IMR-90 (cell line): ENCODE measurements at regions not wholly inside any gene's neighbourhood (a gene's known extent, or its start where the extent isn't known, plus 50 kb on each side); places are given as distances from the start of the nearest gene placed in this dataset.

Source experiments
- ATAC-seq: fragments of 200-7000 bp; cut with Tn5 transposase; 2 replicates; pipeline ENCODE4 v1.9.1; 2020; ENCODE audit warnings: low read depth, mild to moderate bottlenecking, moderate library complexity
- BruUV-seq: library from RNA; stranded (reverse); fragments of 400-500 nt; replicated peaks from 2 replicates; lab custom pipeline; 2021; lab: Mats Ljungman, UMichigan
- CTCF ChIA-PET: fragments of 300-600 bp; formaldehyde crosslinking; extraction: SDS; loops from one replicate; lab custom pipeline; 2021; ENCODE audit warnings: antibody characterized with exemption; lab: Yijun Ruan, JAX
- POLR2A ChIA-PET: fragments of 300-600 bp; sonication (Branson Sonifier 250); formaldehyde crosslinking; loops from one replicate; lab custom pipeline; 2022; ENCODE audit warnings: antibody characterized with exemption; ENCODE audit not compliant: unreplicated experiment; lab: Charles Lee
- DNase-seq: peaks from one replicate; pipeline ENCODE4 v3.0.0; 2013
- H2AFZ ChIP-seq: replicated peaks from 2 replicates; pipeline ENCODE3; 2013; ENCODE audit warnings: low read length, mild to moderate bottlenecking; ENCODE audit not compliant: poor library complexity
- H2AK5ac ChIP-seq: 2 replicates; pipeline ENCODE4 v1.6.1; 2013; ENCODE audit warnings: low read depth, low read length, inconsistent platforms
- H2AK9ac ChIP-seq: replicated peaks from 2 replicates; pipeline ENCODE3; 2013; ENCODE audit warnings: mild to moderate bottlenecking, low read depth, low read length, moderate library complexity; ENCODE audit not compliant: poor library complexity
- H2BK120ac ChIP-seq: 2 replicates; pipeline ENCODE4 v1.6.1; 2013; ENCODE audit warnings: low read depth, low read length, inconsistent platforms
- H2BK15ac ChIP-seq: 3 replicates; pipeline ENCODE4 v1.6.1; 2013; ENCODE audit warnings: low read depth, low read length, inconsistent platforms
- H2BK20ac ChIP-seq: 2 replicates; pipeline ENCODE4 v1.6.1; 2013; ENCODE audit warnings: low read depth, mild to moderate bottlenecking, inconsistent platforms, low read length, moderate library complexity
- H2BK5ac ChIP-seq: 2 replicates; pipeline ENCODE4 v1.6.1; 2013; ENCODE audit warnings: mild to moderate bottlenecking, low read depth, low read length, inconsistent platforms; ENCODE audit not compliant: poor library complexity, severe bottlenecking
- H3K14ac ChIP-seq: replicated peaks from 2 replicates; pipeline ENCODE4 v1.6.1; 2013; ENCODE audit warnings: low read depth, low read length, inconsistent platforms
- H3K18ac ChIP-seq: 2 replicates; pipeline ENCODE4 v1.6.1; 2013; ENCODE audit warnings: low read depth, low read length, control low read depth
- H3K23ac ChIP-seq: 2 replicates; pipeline ENCODE4 v1.6.1; 2013; ENCODE audit warnings: low read depth, low read length, inconsistent platforms
- H3K27ac ChIP-seq: 2 replicates; pipeline ENCODE4 v1.5.1; 2013; ENCODE audit warnings: mild to moderate bottlenecking, control low read depth, low read length; ENCODE audit not compliant: insufficient read depth
- H3K27me3 ChIP-seq: 2 replicates; pipeline ENCODE4 v1.6.1; 2013; ENCODE audit warnings: low read length; ENCODE audit not compliant: control insufficient read depth, insufficient read depth
- H3K36me3 ChIP-seq: 2 replicates; pipeline ENCODE4 v1.6.1; 2013; ENCODE audit warnings: low read length, mixed read lengths; ENCODE audit not compliant: control insufficient read depth, insufficient read depth
- H3K4ac ChIP-seq: 2 replicates; pipeline ENCODE4 v1.6.1; 2013; ENCODE audit warnings: low read depth, low read length, inconsistent platforms
- H3K4me1 ChIP-seq: 2 replicates; pipeline ENCODE4 v1.6.1; 2013; ENCODE audit warnings: low read length, mixed read lengths; ENCODE audit not compliant: control insufficient read depth, insufficient read depth
- H3K4me2 ChIP-seq: 2 replicates; pipeline ENCODE4 v1.6.1; 2013; ENCODE audit warnings: low read depth, mild to moderate bottlenecking, control low read depth, low read length, moderate library complexity
- H3K4me3 ChIP-seq: 2 replicates; pipeline ENCODE4 v1.5.1; 2013; ENCODE audit warnings: low read depth, mild to moderate bottlenecking, control low read depth, low read length, moderate library complexity; ENCODE audit not compliant: insufficient read depth
- H3K56ac ChIP-seq: 2 replicates; pipeline ENCODE4 v1.6.1; 2013; ENCODE audit warnings: low read length, inconsistent platforms; ENCODE audit not compliant: insufficient read depth; ENCODE audit errors: extremely low read depth
- H3K79me1 ChIP-seq, 2 experiments: 2 replicates each; pipeline ENCODE4 v1.6.1; 2013; ENCODE audit warnings: low read length in 2 of 2, inconsistent platforms in 1 of 2, low read depth in 1 of 2
- H3K9ac ChIP-seq: 2 replicates; pipeline ENCODE4 v1.6.1; 2013; ENCODE audit warnings: low read depth, low read length, control low read depth
- H3K9me1 ChIP-seq: 2 replicates; pipeline ENCODE4 v1.6.1; 2013; ENCODE audit warnings: low read length, inconsistent platforms; ENCODE audit not compliant: insufficient read depth
- H3K9me3 ChIP-seq: 2 replicates; pipeline ENCODE4 v1.6.1; 2013; ENCODE audit warnings: low read length; ENCODE audit not compliant: control insufficient read depth, insufficient read depth
- H4K20me1 ChIP-seq: 2 replicates; pipeline ENCODE4 v1.6.1; 2013; ENCODE audit warnings: low read length, inconsistent platforms; ENCODE audit not compliant: insufficient read depth
- H4K5ac ChIP-seq: 2 replicates; pipeline ENCODE4 v1.6.1; 2013; ENCODE audit warnings: mild to moderate bottlenecking, low read depth, low read length, control low read depth
- H4K8ac ChIP-seq, 2 experiments: 2 replicates each; pipeline ENCODE4 v1.6.1; 2013; ENCODE audit warnings: low read depth in 2 of 2, low read length in 2 of 2, control low read depth in 1 of 2, inconsistent platforms in 1 of 2
- H4K91ac ChIP-seq: 2 replicates; pipeline ENCODE4 v1.6.1; 2013; ENCODE audit warnings: low read depth, low read length, inconsistent platforms; ENCODE audit not compliant: insufficient read depth
- BHLHE40 ChIP-seq: fragments of 150-350 bp; IDR thresholded peaks from 2 replicates; pipeline ENCODE4 v1.6.1; 2016; ENCODE audit warnings: mild to moderate bottlenecking, low read depth, low read length
- CEBPB ChIP-seq: IDR thresholded peaks from 2 replicates; pipeline ENCODE4 v1.6.1; 2012; ENCODE audit warnings: low read depth, low read length, improper control_type of control experiment
- CHD1 ChIP-seq: IDR thresholded peaks from 2 replicates; pipeline ENCODE4 v1.6.1; 2012; ENCODE audit warnings: low read depth, low read length, improper control_type of control experiment
- FOS ChIP-seq: fragments of 150-350 bp; IDR thresholded peaks from 2 replicates; pipeline ENCODE4 v1.6.1; 2016; ENCODE audit warnings: low read depth, low read length
- MAFK ChIP-seq: IDR thresholded peaks from 2 replicates; pipeline ENCODE4 v1.6.1; 2012; ENCODE audit warnings: low read depth, low read length, improper control_type of control experiment
- MAZ ChIP-seq: IDR thresholded peaks from 2 replicates; pipeline ENCODE4 v1.6.1; 2012; ENCODE audit warnings: low read depth, mild to moderate bottlenecking, low read length, improper control_type of control experiment, moderate library complexity, borderline replicate concordance
- MXI1 ChIP-seq: IDR thresholded peaks from 2 replicates; pipeline ENCODE4 v1.6.1; 2012; ENCODE audit warnings: low read depth, mild to moderate bottlenecking, low read length, moderate library complexity, borderline replicate concordance
- NFE2L2 ChIP-seq: fragments of 150-350 bp; IDR thresholded peaks from 2 replicates; pipeline ENCODE4 v1.6.1; 2016; ENCODE audit warnings: low read depth, mild to moderate bottlenecking, low read length
- POLR2A ChIP-seq: IDR thresholded peaks from 2 replicates; pipeline ENCODE4 v1.6.1; 2012; ENCODE audit warnings: mild to moderate bottlenecking, low read depth, low read length
- RAD21 ChIP-seq: IDR thresholded peaks from 2 replicates; pipeline ENCODE4 v1.6.1; 2012; ENCODE audit warnings: low read length, improper control_type of control experiment
- RCOR1 ChIP-seq: IDR thresholded peaks from 2 replicates; pipeline ENCODE4 v1.6.1; 2012; ENCODE audit warnings: mild to moderate bottlenecking, low read length, improper control_type of control experiment; ENCODE audit not compliant: insufficient replicate concordance
- RFX5 ChIP-seq: IDR thresholded peaks from 2 replicates; pipeline ENCODE4 v1.8.0; 2012; ENCODE audit warnings: low read depth, mild to moderate bottlenecking, low read length, moderate library complexity
- SMC3 ChIP-seq: fragments of 150-350 bp; IDR thresholded peaks from 2 replicates; pipeline ENCODE4 v1.6.1; 2016; ENCODE audit warnings: low read depth, mild to moderate bottlenecking, antibody characterized with exemption, low read length, moderate library complexity
- WGBS, 2 experiments: methylation state at CpG; one replicate each; pipeline versions ENCODE4 v1.1.5 to v1.1.7; 2013; ENCODE audit warnings: missing lambda C conversion rate in 2 of 2; ENCODE audit not compliant: insufficient read length in 1 of 2; ENCODE audit errors: extremely low coverage in 2 of 2; 5-methylcytosine and 5-hydroxymethylcytosine counted together
- dilution Hi-C: fragments of 300-500 bp; cut with HindIII; formaldehyde crosslinking; loops from one replicate; pipeline ENCODE4 v1.14.3; 2018; ENCODE audit warnings: low sequenced_read_pairs; ENCODE audit not compliant: unreplicated experiment
- in situ Hi-C: fragments of 300-500 bp; cut with MboI; formaldehyde crosslinking; loops from 3 replicates; pipeline ENCODE4 v1.14.3; 2019; ENCODE audit warnings: low sequenced_read_pairs, inconsistent platforms, mixed read lengths
- intact Hi-C: fragments of 100-400 bp; cut with micrococcal nuclease; formaldehyde crosslinking; loops from 2 replicates; pipeline ENCODE4 v1.10.0; 2022
- TF ChIP-seq, protein P1 (sequence below): fragments of 150-350 bp; IDR thresholded peaks from 2 replicates; pipeline ENCODE4 v1.6.1; 2017; ENCODE audit warnings: mild to moderate bottlenecking, antibody characterized with exemption, low read length, low read depth
- TF ChIP-seq, protein P2 (sequence below): conservative IDR thresholded peaks from 2 replicates; pipeline ENCODE4 v1.5.1; 2012; ENCODE audit warnings: mild to moderate bottlenecking, low read depth, low read length, improper control_type of control experiment
- TF ChIP-seq, protein P3 (sequence below): fragments of 150-350 bp; IDR thresholded peaks from 2 replicates; pipeline ENCODE4 v1.6.1; 2016; ENCODE audit warnings: low read depth, mild to moderate bottlenecking, low read length, moderate library complexity, borderline replicate concordance

DNA sequence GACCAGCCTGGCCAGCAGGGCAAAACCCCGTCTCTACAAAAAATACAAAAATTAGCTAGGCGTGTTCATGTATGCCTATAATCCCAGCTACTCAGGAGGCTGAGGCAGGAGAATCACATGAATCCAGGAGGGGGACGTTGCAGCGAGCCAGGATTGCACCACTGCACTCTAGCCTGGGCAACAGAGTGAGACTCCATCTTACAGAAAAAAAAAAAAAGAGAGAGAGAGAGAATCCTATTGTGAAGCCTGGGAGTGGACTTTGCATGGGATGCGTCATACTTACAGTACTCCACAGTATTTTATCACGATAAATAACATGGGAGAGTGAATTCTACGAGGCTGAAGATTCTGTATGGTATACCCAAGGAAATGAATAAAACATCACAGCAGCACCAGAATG is 139.6 kb downstream of the AASDH start:
- no peak overlapping the region for H2BK20ac ChIP-seq
- H2AFZ ChIP-seq = no peak overlapping the region
- no peaks in the 10 kb centered on the region for H3K79me1 ChIP-seq
- H3K4ac ChIP-seq = no peak overlapping the region
- no peak overlapping the region for H3K23ac ChIP-seq
- no peaks in the 10 kb centered on the region for H3K36me3 ChIP-seq
- H4K8ac ChIP-seq = no peak overlapping the region
- H3K27ac ChIP-seq = no peak overlapping the region
- ChIA-PET CTCF (no interaction called here), POLR2A (no interaction called here)
- no peak overlapping the region for H3K4me2 ChIP-seq
- H3K27me3 ChIP-seq = no peaks in the 10 kb centered on the region; the same call in none of the 2 replicates
- no peaks in the 10 kb centered on the region for H3K9me3 ChIP-seq
- H4K91ac ChIP-seq = no peak overlapping the region
- no peak overlapping the region for H3K56ac ChIP-seq
- H2BK15ac ChIP-seq = no peak overlapping the region
- no peak overlapping the region for H3K4me3 ChIP-seq
- no peak overlapping the region for H4K5ac ChIP-seq
- H3K4me1 ChIP-seq = no peaks in the 10 kb centered on the region
- BruUV-seq = no TSS peak
- TF ChIP-seq FOS (no peak), NFE2L2 (no peak), MAFK (no peak), CHD1 (no peak), SMC3 (no peak), BHLHE40 (no peak), MAZ (no peak), RAD21 (no peak), POLR2A (no peak), CEBPB (no peak), RCOR1 (no peak), MXI1 (no peak), RFX5 (no peak)
- TF ChIP-seq, protein P1, sequence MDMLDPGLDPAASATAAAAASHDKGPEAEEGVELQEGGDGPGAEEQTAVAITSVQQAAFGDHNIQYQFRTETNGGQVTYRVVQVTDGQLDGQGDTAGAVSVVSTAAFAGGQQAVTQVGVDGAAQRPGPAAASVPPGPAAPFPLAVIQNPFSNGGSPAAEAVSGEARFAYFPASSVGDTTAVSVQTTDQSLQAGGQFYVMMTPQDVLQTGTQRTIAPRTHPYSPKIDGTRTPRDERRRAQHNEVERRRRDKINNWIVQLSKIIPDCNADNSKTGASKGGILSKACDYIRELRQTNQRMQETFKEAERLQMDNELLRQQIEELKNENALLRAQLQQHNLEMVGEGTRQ = no peak
- TF ChIP-seq, protein P2, sequence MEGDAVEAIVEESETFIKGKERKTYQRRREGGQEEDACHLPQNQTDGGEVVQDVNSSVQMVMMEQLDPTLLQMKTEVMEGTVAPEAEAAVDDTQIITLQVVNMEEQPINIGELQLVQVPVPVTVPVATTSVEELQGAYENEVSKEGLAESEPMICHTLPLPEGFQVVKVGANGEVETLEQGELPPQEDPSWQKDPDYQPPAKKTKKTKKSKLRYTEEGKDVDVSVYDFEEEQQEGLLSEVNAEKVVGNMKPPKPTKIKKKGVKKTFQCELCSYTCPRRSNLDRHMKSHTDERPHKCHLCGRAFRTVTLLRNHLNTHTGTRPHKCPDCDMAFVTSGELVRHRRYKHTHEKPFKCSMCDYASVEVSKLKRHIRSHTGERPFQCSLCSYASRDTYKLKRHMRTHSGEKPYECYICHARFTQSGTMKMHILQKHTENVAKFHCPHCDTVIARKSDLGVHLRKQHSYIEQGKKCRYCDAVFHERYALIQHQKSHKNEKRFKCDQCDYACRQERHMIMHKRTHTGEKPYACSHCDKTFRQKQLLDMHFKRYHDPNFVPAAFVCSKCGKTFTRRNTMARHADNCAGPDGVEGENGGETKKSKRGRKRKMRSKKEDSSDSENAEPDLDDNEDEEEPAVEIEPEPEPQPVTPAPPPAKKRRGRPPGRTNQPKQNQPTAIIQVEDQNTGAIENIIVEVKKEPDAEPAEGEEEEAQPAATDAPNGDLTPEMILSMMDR = no peak
- TF ChIP-seq, protein P3, sequence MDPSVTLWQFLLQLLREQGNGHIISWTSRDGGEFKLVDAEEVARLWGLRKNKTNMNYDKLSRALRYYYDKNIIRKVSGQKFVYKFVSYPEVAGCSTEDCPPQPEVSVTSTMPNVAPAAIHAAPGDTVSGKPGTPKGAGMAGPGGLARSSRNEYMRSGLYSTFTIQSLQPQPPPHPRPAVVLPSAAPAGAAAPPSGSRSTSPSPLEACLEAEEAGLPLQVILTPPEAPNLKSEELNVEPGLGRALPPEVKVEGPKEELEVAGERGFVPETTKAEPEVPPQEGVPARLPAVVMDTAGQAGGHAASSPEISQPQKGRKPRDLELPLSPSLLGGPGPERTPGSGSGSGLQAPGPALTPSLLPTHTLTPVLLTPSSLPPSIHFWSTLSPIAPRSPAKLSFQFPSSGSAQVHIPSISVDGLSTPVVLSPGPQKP = no peak
- in situ Hi-C loops = no loop called here
- no peak for ATAC-seq
- H2BK5ac ChIP-seq = no peak overlapping the region
- no peak overlapping the region for H2AK5ac ChIP-seq
- intact Hi-C loops = no loop called here
- H4K20me1 ChIP-seq = no peaks in the 10 kb centered on the region
- no peaks in the 10 kb centered on the region for H3K9me1 ChIP-seq
- H3K9ac ChIP-seq = no peak overlapping the region
- no peak overlapping the region for H3K14ac ChIP-seq
- no peak overlapping the region for H3K18ac ChIP-seq
- no peak overlapping the region for H2BK120ac ChIP-seq
- dilution Hi-C loops = no loop called here
- WGBS, 2 experiments = no CpG with 5 or more reads among the region's 7 CpGs
- no peak overlapping the region for H2AK9ac ChIP-seq
- no peak for DNase-seq
